Nucleus accumbens (tissue), 56 donors: ENCODE measurements at regions not wholly inside any gene's neighbourhood (a gene's known extent, or its start where the extent isn't known, plus 50 kb on each side); places are given as distances from the start of the nearest gene placed in this dataset.

Experiments
- DNase-seq, 56 donors: peaks; one replicate each; lab custom pipeline; 2025; lab: John Stamatoyannopoulos, UW

DNA sequence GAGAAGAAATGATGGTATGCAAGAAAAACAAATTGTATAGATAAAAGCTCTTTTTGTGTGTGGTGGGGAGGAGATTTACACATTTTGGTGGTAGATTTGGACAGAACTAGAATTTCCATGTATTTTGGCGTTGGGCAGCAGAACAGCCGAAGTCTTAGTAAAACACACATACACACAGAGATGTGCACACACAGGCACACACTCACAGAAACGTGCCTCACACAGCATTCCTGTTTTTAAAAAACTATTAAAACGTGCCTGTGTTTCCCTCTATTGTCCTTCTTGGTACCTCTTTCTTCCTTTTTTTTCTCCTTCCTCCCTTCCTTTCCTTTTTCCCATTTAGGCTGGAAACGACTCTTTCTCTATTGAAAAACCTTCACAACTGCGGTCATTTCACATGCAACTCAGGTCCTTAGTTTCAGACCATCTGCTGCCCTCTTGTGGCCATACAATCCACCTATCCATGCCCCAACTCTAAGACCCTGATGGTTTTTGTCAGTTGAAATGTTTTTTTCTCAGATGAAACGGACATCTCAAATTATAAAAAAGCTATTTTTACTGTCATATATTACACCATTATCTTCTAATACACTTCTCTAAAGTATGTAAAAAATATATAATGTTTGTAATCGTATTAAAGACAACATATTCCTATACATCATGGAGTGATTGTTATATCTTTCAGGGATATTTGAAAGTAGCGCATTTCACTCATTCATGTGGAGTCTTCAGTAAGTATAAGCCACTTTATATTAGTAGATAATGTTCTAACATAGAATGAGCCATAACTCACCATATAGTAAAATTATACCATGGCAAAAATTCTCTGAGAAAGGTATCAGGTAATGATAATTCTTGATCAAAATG lies 386.7 kb upstream of the NOVA1 start:
- peak in 40 of 56 donors; percentile 0 to 84 (median 30) for DNase-seq

DNA sequence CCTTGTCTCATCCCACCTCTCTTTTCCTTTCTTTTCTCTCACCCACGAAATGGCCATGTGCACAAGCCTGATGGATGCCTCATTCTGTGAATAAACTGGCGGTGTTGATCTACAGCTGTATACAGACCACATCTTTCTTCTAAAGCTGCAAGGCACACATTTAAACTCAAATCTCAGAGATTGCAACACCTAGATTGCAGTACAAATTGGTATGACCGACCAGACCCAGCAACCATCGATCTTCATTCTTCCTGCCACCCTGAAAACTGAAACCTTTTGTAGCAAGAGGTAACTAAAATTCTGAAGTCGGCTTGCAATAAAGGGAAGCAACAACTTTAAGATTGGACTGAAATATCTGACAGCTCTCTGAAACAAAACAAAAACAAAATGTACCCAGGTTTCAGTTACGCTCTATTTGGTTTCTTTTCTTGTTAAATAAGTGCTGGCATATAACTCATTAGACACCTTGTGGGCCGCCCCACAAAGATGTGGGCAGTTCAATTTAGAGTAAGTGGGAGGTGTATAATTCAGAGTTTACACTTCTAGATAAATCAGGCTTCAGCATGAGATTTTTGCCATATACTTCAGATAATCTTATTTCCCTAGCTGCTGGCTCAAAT lies 390.0 kb upstream of the NOVA1 start:
- DNase-seq: no peak

DNA sequence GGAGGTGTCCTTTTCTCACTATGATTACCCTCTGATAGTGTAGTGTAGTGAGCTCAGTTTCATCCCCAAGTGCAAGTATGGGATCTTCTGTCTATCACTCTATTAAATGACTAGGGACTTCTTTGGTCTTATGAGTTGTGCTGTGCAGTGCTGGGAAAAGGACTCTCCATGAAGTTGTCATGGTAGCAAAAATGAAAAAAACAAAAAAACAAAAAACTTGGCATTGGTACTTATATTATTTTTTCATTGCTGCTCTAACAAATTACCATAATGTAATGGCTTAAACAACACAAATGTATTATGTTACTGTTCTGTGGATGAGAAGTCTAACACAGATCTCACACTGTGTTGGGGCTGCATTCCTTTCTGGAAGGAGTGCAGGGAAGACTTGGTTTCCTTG lies 393.1 kb upstream of the NOVA1 start:
- no peak for DNase-seq

DNA sequence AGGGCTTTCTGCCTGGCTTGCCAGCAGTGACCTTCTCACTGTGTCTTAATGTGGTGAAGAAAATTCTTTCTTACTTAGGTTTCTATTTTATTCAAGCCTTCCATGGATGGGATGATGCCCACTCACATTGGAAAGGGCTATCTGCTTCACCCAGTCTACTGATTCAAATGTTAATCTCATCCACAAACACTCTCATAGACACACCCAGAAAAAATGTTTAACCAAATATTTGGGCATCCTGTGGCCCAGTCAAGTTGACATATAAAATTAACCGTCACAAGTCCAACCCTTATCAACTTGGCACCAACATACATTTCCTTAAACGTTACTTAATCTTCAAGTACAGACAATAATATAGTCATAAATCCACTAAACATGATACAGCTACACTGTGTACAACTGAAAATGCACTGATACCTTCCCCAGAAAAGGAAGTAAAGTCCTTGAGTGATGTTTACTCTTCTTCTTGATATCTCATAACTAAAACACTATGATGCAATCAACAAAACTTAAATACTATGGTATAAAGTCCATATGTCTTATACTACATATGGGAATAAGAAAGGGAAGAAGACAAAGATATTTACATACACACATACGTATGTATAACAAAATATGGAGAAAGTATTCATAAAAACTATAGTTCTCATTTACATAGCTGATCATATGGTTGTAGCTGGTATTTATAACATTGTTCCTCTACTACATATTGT lies 394.7 kb upstream of the NOVA1 start:
- DNase-seq: no peak

DNA sequence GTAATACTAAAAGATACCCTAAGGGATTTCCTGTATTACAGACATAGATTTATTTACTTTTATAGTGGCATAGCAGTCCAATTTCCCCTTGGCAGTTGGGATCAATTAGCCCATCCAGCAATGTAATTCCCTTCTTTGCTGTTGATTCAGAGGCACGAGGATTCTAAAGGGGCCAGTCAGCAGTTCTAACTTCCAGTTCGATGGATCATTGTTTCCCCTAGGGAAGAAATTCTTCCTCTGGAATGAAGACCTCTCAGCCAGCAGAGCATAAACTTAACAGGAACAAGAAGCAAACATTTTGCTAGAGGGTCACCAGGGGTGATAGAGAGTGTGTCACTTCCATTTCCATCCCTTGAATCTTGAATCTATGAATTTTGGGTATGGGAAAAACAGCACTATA lies 395.7 kb upstream of the NOVA1 start:
- DNase-seq: no peak

DNA sequence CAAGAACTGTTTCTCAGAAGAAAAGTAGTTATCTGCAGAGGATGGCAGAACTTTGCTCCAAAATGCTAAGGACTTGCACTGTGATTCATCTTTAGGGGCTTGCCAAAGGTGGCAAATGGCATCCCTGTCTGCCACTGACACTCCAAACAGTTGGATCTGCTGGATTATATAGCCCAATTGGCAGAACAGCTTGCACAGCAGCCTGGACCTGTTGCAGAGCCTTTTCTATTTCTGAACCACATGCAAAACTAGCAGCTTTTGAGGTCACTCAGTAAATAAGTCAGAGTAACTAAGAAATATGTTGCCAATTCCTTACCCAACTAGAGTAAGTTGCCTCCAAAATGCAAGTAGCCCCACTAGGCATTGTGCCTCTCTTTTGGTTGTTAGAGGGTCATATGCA lies 397.5 kb upstream of the NOVA1 start:
- DNase-seq: no peak

DNA sequence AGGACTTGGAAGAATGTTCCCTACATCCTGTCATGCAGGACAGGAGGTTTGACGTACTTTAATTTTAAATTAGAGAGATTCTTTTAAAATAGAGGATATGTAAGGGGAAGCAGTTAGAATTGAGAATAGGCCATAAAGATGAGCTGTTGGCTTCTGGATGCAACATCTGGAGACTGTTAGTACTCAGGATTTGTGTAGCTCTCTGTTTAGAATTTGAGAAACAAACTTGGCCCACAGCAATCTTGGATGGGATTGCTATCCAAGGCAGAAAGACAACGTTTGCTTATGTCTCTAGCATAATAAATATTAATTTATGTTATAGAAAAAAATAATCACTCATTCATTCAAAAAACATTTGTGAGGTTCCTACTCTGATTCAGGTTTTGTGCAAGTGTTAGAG lies 398.4 kb upstream of the NOVA1 start:
- no peak for DNase-seq

DNA sequence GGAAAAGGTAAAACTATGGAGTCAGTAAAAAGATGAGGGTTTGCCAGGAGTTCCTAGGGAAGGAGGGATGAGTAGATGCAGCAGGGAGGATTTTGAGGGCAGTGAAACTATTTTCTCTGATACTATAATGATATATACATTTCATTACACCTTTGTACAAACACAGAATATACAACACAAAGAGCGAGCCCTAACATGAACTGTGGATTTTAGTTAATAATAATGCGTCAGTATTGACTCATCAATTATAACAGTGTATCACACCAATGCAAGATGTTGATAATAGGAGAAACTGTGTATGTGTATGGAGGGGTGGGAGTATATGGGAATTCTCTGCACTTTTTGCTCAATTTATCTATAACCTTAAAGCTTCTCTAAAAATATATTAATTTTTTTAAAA lies 404.3 kb upstream of the NOVA1 start:
- DNase-seq: no peak

DNA sequence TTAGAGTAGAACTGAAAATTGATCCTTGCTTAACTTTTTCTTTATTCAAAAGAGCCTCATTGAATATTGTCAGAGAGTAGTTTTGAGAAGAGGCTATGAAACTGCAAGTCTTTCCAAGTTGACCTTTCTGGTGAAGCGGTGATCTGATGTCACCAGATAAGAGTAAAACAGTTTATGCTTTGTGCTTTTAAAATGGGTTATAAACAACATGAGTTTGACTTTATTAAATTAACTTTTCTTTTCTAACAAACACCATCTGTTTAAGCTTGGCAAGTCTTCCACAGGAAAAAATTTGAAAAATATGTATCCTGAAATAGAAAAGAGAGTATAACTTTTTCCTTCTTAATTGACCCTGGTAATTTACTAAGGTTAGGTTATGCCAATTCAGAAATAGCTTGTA lies 408.7 kb upstream of the NOVA1 start:
- no peak for DNase-seq

DNA sequence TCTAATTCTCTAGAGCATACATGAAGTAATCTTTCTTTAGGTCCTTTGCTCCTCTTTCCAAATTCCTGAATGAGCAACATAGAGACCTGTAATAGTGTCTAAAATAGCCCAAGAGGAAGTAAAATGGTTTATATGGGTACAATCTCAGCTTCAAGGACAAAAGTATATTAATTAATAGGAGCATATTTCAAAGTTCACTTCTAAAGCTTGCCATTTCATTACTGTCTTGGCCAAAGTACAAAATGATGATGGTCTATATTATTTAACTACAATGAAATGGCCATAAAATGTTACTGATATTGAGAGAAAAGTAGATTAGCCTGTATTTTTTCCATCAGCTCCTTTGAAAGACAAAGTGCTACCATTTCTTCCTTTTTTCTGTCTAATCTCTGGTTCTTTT lies 410.4 kb upstream of the NOVA1 start:
- DNase-seq: no peak

DNA sequence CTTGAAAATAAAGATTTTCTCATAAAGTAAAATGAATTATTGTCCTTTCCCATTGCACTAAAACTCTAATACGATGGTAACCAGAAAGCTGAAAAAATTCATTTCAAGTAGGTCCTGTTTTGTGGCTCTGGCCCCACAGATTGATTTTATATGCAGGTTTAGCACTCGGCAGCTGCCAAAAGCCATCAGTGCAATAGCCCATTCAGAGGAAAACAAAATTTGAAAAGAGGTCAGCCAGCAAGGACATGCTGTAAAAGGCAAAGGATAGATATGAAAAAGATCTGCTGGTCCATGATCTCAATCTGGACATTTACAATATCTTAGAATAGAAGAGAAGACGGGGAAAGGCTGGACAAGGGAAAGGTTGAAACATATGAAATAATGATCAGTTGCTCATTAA lies 414.8 kb upstream of the NOVA1 start:
- no peak for DNase-seq

DNA sequence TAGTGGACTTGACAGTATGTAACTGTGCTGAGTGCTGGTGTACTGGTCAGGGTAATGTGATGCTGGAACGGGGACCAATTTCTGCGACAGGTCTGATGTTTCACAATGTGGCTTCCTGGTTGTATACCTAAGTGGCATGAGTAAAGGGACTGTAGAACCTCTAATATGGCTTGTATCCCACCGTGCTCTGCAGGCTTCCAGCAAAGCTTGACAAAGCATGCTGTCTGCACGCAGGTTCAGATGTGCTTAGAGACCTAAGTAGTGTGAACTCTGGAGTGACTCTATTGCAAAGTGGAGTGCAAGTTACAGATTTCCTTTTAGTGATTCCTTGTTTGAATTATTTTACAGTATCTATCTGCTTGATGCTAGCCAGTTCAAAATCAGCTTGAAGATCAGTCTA lies 415.8 kb upstream of the NOVA1 start:
- no peak for DNase-seq

DNA sequence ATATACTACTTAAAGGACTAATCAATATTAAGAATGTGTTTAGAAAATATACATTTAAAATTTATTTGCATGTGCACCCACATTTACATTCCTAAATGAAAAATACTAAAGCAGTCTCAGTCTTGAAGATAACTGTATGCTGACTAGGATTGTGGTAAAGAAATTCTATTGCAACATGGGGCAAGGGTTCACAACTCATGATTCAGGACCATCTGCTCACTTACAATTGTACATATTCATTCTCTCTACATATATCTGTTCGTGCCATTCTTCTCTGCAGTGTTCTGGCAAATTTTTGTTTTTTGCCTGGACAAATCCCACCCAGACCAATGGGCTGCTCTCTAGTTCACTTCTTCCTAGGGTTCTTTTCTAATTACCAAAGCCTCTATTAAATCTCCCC lies 417.2 kb upstream of the NOVA1 start:
- no peak for DNase-seq

DNA sequence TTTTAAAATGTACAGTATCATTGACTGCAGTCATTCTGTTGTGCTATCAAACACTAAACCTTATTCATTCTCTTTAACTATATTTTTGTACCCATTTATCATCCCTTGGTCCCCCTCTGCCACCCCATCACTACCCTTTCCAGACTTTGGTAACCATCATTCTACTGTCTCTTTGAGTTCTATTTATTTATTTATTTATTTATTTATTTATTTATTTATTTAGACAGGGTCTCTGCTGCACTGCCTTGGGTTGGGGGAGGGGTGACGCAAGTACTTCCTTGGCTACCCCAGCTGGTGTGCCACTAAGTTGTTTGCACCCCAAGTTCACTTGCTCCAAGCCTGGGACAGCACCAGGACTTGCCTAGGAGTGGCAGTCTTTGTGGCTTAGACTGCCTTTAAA lies 427.8 kb upstream of the NOVA1 start:
- DNase-seq: no peak

DNA sequence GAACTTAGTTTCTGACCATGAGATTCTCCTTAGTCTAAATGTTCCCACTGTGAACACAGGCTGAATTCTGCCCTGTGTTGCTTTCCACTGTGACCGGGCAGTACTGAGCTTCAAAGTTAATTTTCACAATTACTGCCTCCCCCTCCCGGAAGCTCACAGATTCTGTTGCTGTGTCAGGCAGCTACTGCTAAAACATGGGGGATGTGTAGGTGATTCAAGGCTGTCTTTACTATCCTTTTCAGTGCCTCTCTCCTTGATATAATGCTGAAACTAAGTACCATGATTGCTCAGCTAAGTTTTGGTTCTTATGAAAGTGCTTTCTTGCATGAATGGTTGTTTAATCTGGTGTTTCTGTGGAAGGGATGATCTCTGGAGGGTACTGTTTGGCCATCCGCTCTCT lies 428.3 kb upstream of the NOVA1 start:
- DNase-seq: no peak

DNA sequence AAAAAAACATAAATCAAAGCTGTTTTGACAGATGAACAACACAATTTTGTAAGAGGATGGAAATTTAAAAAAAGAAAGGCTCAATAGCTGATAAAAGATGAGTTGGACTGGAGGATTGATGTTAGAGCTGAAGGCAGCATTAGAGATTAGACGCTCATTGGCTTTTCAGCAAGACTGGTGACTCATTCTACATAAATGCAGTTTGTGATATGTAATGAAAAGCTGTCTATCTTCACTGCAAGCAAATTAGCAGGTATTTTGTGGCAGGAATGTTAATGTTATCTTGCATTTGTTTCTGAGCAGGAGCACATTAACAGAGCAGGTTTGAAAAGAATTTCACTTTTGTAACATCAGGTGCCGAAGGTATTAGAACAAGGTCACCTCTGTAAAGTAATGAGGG lies 442.7 kb upstream of the NOVA1 start:
- DNase-seq: no peak

DNA sequence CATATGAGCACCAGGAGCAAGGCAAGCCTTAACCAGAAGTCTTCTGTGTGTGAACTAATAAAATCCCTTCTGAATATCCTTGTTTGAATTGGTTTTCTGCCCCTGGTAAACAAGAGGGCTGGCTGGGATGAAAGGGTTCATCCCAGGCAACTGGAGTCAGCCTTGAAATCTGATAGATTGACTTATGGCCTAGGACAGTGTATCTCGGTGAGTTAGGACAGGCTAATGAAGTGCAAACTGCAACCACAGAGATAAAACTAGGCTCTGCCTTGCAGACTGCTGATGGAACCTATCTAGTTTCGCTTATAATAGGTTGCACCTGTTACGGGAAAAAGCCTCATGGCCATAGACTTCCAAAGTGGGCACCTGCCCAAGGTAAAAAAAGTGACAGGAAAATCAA lies 451.9 kb upstream of the NOVA1 start:
- no peak for DNase-seq

DNA sequence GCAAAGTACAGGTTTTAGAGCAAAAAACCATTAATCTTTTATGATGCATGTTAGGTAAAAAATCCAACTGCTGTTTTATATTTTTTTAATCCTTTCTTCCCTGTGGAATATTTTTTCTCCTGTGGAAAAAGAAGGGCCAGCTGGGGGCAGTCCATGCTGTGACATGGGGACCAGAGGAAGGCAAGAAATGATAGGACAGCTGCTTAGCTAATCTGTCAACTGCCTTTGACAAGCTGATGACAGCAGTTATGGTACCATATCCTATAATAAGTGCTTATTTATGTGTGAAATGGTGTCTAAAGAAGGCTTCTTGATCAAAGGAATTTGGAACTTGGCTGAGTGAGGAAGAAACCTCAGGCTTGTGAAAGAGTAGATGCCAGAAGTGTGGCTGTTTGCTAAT lies 452.4 kb upstream of the NOVA1 start:
- DNase-seq: no peak

DNA sequence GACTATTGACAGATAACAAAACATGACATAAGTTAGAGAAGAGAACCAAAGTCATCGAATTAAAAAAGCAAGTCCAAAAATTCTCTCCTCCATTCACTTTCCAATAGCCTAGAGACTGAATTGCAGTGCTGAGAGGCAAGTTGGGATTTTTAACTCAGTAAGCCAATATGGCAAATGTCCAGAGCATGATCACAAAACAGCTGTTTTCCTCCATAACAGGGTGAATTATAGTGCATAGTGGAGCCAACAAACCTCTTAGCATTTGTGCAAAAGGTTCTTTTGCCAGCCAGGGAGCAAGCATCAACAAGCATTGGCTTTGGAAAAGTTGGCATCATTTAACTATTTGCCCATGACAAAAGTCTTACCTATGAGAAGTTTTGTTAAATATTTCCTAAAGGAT lies 458.8 kb upstream of the NOVA1 start:
- DNase-seq: no peak

DNA sequence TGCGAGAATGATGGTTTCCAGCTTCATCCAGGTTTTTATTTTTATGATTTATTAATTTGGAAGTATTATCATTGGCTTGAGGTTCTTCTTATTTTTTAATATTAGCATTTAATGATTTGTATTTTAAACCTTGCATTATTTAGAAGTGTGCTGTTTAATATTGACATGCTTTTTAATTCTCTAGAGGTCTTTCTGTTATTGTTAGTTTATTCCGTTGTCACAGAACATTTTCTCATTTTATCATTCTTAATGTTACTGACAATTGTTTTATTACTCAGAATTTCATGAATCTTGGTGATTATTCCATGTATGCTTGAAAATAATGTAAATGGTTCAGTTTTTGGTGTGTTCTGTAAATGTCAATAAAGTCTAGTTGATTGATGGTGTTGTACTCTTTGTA lies 463.5 kb upstream of the NOVA1 start:
- DNase-seq: no peak

DNA sequence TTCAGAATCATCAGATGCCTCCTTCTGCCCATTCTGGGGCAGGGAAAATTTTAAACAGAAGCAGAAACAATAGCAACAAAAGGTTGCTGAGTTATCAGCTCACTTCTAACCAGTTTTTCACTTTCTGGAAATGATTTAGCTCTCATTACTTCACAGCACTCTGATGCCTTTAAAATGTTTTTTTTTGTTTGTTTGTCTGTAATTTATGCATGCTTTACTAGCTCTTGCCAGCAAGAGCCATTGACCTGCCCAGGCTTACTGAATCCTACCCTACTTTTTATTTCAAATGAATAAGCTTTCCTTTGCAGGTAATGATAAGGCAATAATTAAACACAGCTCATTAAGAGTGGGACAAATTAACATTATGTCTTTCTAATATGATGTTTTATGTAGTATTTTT lies 466.1 kb upstream of the NOVA1 start:
- no peak for DNase-seq

DNA sequence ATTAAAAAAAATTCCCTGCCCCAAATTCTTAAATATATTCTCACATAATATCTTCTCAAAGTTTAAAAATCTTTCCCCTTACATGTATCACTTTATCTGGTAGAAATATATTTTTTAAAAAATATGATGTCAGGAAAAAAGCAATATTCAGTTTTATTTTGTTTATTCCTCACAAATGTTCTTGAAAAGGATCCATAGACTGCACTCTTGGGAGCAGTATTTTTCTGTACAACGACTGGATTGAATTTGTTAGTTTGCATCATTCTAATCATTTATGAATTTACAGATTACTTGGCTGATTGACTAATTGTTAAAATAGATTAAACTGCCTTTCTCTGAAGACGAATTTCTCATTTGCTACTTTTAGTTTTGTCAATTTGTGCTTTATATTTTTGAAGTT lies 468.1 kb upstream of the NOVA1 start:
- no peak for DNase-seq
